SK-MEL-5 (cell line): ENCODE measurements at regions not wholly inside any gene's neighbourhood (a gene's known extent, or its start where the extent isn't known, plus 50 kb on each side); places are given as distances from the start of the nearest gene placed in this dataset.
A peak's percentile ranks its signal among the peaks of the same experiment; 100 is the strongest.

Source experiments
- DNase-seq: peaks from one replicate; pipeline ENCODE4 v3.0.0-alpha.2; 2016; ENCODE audit warnings: low read depth, low spot score
- in situ Hi-C: cut with HindIII; loops from 2 replicates; pipeline ENCODE4 v1.10.0; 2016; ENCODE audit warnings: low sequenced_read_pairs, high pct_unique_total_duplicates, low pct_unique_long_range_greater_than_20kb

- no peak for DNase-seq
Measured at GRCh38 chr18:29218091-29218490, 1041.2 kb upstream of the CDH2 start.

GRCh38 chr18:29217124-29217915, 1040.4 kb upstream of the CDH2 start:
- DNase-seq: no peak
- in situ Hi-C loops: no loop called here

More at GRCh38 chr18:29218091-29218490, 1041.2 kb upstream of the CDH2 start:
- in situ Hi-C loops: no loop called here

GRCh38 chr18:29198834-29199233, 1021.9 kb upstream of the CDH2 start:
- no peak for DNase-seq
- in situ Hi-C loops: no loop called here

GRCh38 chr18:29196307-29196706, 1019.4 kb upstream of the CDH2 start:
- in situ Hi-C loops: no loop called here
- no peak for DNase-seq

- in situ Hi-C loops: no loop called here
- peak; percentile 25 for DNase-seq
Measured at GRCh38 chr18:29191263-29191662, 1014.3 kb upstream of the CDH2 start.

- DNase-seq: no peak
- in situ Hi-C loops: no loop called here
Measured at GRCh38 chr18:29188760-29189159, 1011.8 kb upstream of the CDH2 start.

GRCh38 chr18:29185801-29186200, 1008.9 kb upstream of the CDH2 start:
- in situ Hi-C loops: no loop called here
- DNase-seq: no peak

- in situ Hi-C loops: no loop called here
Measured at GRCh38 chr18:29184654-29185053, 1007.7 kb upstream of the CDH2 start.

GRCh38 chr18:29181151-29181901, 1004.4 kb upstream of the CDH2 start:
- DNase-seq: no peak
- in situ Hi-C loops: no loop called here

More at GRCh38 chr18:29184654-29185053, 1007.7 kb upstream of the CDH2 start:
- no peak for DNase-seq

- DNase-seq: no peak
- in situ Hi-C loops: no loop called here
Measured at GRCh38 chr18:29176681-29177080, 999.8 kb upstream of the CDH2 start.

GRCh38 chr18:29174891-29175290, 998.0 kb upstream of the CDH2 start:
- no peak for DNase-seq
- in situ Hi-C loops: no loop called here

- no peak for DNase-seq
- in situ Hi-C loops: no loop called here
Measured at GRCh38 chr18:29172756-29173067, 995.8 kb upstream of the CDH2 start.

GRCh38 chr18:29171892-29172755, 995.2 kb upstream of the CDH2 start:
- in situ Hi-C loops: no loop called here
- DNase-seq: no peak

- in situ Hi-C loops: no loop called here
- DNase-seq: no peak
Measured at GRCh38 chr18:29169599-29169998, 992.7 kb upstream of the CDH2 start.

- no peak for DNase-seq
- in situ Hi-C loops: no loop called here
Measured at GRCh38 chr18:29164993-29165599, 988.2 kb upstream of the CDH2 start.

GRCh38 chr18:29164020-29164706, 987.2 kb upstream of the CDH2 start:
- in situ Hi-C loops: no loop called here
- no peak for DNase-seq

GRCh38 chr18:29163596-29163995, 986.7 kb upstream of the CDH2 start:
- in situ Hi-C loops: no loop called here
- DNase-seq: no peak
